ENCODE measurements at regions not wholly inside any gene's neighbourhood (a gene's known extent, or its start where the extent isn't known, plus 50 kb on each side); places are given as distances from the start of the nearest gene placed in this dataset.

- TF ChIP-seq POLR2A (IDR thresholded peaks at IDR 0.05; ENCODE audit: low read depth), result no peak
- no peak for TF ChIP-seq CTCF (IDR thresholded peaks at IDR 0.05)
- no peak for TF ChIP-seq EP300 (IDR thresholded peaks at IDR 0.05)
- no peak for TF ChIP-seq POLR2AphosphoS5 (IDR thresholded peaks at IDR 0.05)
Measured at GRCh38 chr13:111047326-111047725, 67.8 kb upstream of the ARHGEF7 start.
